ENCODE measurements at regions not wholly inside any gene's neighbourhood (a gene's known extent, or its start where the extent isn't known, plus 50 kb on each side); places are given as distances from the start of the nearest gene placed in this dataset.

- TF ChIP-seq CTCF (IDR thresholded peaks at IDR 0.05) (no peak), POLR2AphosphoS5 (IDR thresholded peaks at IDR 0.05) (no peak), EP300 (IDR thresholded peaks at IDR 0.05; ENCODE audit: low read depth) (no peak)
Measured at GRCh38 chr2:234802845-234803171, 149.0 kb upstream of the SH3BP4 start.

Measured in transverse colon (tissue), 4 donors.